Stimulated activated effector memory CD8-positive, alpha-beta T cell treated with anti-CD3 and anti-CD28 coated beads, Interleukin-12 subunit alpha, Interleukin-12 subunit beta, amount 100 ng/mL, for 72 hours (primary cell): ENCODE measurements at regions not wholly inside any gene's neighbourhood (a gene's known extent, or its start where the extent isn't known, plus 50 kb on each side); places are given as distances from the start of the nearest gene placed in this dataset.

Source experiments
- ATAC-seq: fragments of 150-1000 bp; cut with Tn5 transposase; 2 replicates; pipeline ENCODE4 v1.10.0; 2021
- DNase-seq, 2 donors: peaks; one replicate each; pipeline ENCODE4 v3.0.0; 2021 to 2022; ENCODE audit warnings: low spot score in 2 of 2
- H3K27ac Mint-ChIP-seq: one replicate; pipeline ENCODE4 v1.8.0; 2022; ENCODE audit warnings: mild to moderate bottlenecking, mixed read lengths
- H3K36me3 Mint-ChIP-seq: one replicate; pipeline ENCODE4 v1.8.0; 2022; ENCODE audit warnings: mild to moderate bottlenecking, mixed read lengths
- H3K4me1 Mint-ChIP-seq: one replicate; pipeline ENCODE4 v1.8.0; 2022; ENCODE audit warnings: mixed read lengths
- H3K4me3 Mint-ChIP-seq: one replicate; pipeline ENCODE4 v1.8.0; 2022; ENCODE audit warnings: mild to moderate bottlenecking, mixed read lengths
- H3K9me3 Mint-ChIP-seq: one replicate; pipeline ENCODE4 v1.8.0; 2022; ENCODE audit warnings: mixed read lengths

GRCh38 chr7:128178611-128179010 is 62.5 kb upstream of the LEP start:
- ATAC-seq: no peak

GRCh38 chr7:128188396-128189230 is 52.5 kb upstream of the LEP start:
- H3K27ac Mint-ChIP-seq: no peak overlapping the region
- H3K4me3 Mint-ChIP-seq: no peak overlapping the region
- no peak for ATAC-seq

More at GRCh38 chr7:128178611-128179010, 62.5 kb upstream of the LEP start:
- H3K27ac Mint-ChIP-seq: no peak overlapping the region
- no peaks in the 10 kb centered on the region for H3K9me3 Mint-ChIP-seq
- no peak for DNase-seq
- H3K4me3 Mint-ChIP-seq: no peak overlapping the region
- H3K4me1 Mint-ChIP-seq: no peaks in the 10 kb centered on the region
- H3K36me3 Mint-ChIP-seq: no peaks in the 10 kb centered on the region

GRCh38 chr7:128189231-128189930 is 51.7 kb upstream of the LEP start:
- no peak for DNase-seq
- Mint-ChIP-seq H3K4me3 (no peak overlapping the region), H3K36me3 (no peaks in the 10 kb centered on the region), H3K4me1 (no peaks in the 10 kb centered on the region), H3K9me3 (peaks cover 10% of the 10 kb centered on the region), H3K27ac (no peak overlapping the region)
- peak; percentile 32 for ATAC-seq

More at GRCh38 chr7:128188396-128189230, 52.5 kb upstream of the LEP start:
- Mint-ChIP-seq H3K36me3 (no peaks in the 10 kb centered on the region), H3K4me1 (no peaks in the 10 kb centered on the region), H3K9me3 (peaks cover 3% of the 10 kb centered on the region)
- DNase-seq: no peak

GRCh38 chr7:128190051-128190647 is 50.9 kb upstream of the LEP start:
- DNase-seq: no peak
- no peak overlapping the region for H3K4me3 Mint-ChIP-seq
- H3K36me3 Mint-ChIP-seq: no peaks in the 10 kb centered on the region
- H3K27ac Mint-ChIP-seq: no peak overlapping the region
- no peak for ATAC-seq
- peaks cover 17% of the 10 kb centered on the region for H3K9me3 Mint-ChIP-seq
- H3K4me1 Mint-ChIP-seq: no peaks in the 10 kb centered on the region

- Mint-ChIP-seq H3K36me3 (no peaks in the 10 kb centered on the region), H3K27ac (no peak overlapping the region), H3K4me3 (no peak overlapping the region), H3K9me3 (peaks cover 19% of the 10 kb centered on the region), H3K4me1 (no peaks in the 10 kb centered on the region)
- no peak for DNase-seq
- ATAC-seq: no peak
These were observed 49.8 kb upstream of the LEP start for GRCh38 chr7:128191136-128191844.
